ENCODE measurements at regions not wholly inside any gene's neighbourhood (a gene's known extent, or its start where the extent isn't known, plus 50 kb on each side); places are given as distances from the start of the nearest gene placed in this dataset.

DNA sequence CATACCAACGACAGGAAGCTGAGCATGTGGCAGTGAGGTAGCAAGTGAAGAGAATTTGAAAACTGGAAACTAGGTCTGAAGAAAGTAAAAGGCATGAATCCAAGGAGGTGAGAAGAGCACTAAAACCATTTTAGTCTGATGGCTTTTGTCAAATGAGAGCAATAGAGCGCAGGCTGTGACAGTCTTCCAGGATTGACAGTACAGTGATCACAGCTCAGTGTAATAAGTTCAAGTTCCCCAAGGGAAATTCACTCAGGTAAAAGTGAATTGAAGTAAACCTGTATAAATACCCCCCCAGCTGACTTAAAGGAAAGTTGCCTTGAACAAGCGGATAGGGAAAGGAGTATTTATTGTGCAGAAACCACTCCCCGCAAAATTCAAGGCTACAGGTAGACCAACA lies 224.2 kb upstream of the CRBN start:
- Histone ChIP-seq H3K27me3 (ENCODE audit: control insufficient read depth in 3 of 3, insufficient read depth in 3 of 3, low read length in 2 of 3) (no peaks in the 10 kb centered on the region), H3K4me1 (ENCODE audit: control insufficient read depth in 5 of 5, insufficient read depth in 5 of 5, low read length in 5 of 5) (peaks cover 0 to 2% (median 0%) of the 10 kb centered on the region in 5 donors), H3K36me3 (ENCODE audit: control insufficient read depth in 4 of 4, insufficient read depth in 4 of 4, low read length in 4 of 4) (no peaks in the 10 kb centered on the region), H3K27ac (ENCODE audit: low read depth in 1 of 2, low read length in 1 of 2) (no peak overlapping the region), H3K9me3 (ENCODE audit: control insufficient read depth in 4 of 4, insufficient read depth in 3 of 4, low read length in 3 of 4) (peaks cover 0 to 28% (median 6%) of the 10 kb centered on the region in 4 donors), H3K4me3 (no peak overlapping the region), H3K9ac (ENCODE audit: insufficient read depth in 1 of 2, low read length in 2 of 2) (no peak overlapping the region)
- TF ChIP-seq, protein P1, sequence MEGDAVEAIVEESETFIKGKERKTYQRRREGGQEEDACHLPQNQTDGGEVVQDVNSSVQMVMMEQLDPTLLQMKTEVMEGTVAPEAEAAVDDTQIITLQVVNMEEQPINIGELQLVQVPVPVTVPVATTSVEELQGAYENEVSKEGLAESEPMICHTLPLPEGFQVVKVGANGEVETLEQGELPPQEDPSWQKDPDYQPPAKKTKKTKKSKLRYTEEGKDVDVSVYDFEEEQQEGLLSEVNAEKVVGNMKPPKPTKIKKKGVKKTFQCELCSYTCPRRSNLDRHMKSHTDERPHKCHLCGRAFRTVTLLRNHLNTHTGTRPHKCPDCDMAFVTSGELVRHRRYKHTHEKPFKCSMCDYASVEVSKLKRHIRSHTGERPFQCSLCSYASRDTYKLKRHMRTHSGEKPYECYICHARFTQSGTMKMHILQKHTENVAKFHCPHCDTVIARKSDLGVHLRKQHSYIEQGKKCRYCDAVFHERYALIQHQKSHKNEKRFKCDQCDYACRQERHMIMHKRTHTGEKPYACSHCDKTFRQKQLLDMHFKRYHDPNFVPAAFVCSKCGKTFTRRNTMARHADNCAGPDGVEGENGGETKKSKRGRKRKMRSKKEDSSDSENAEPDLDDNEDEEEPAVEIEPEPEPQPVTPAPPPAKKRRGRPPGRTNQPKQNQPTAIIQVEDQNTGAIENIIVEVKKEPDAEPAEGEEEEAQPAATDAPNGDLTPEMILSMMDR (IDR thresholded peaks at IDR 0.05; ENCODE audit: control extremely low read depth, extremely low read depth), result no peak
- DNase-seq, result no peak
- 87 to 90% methylated on average over 4 of the region's 4 CpGs for WGBS, 2 donors
- no peak for ATAC-seq (ENCODE audit: insufficient read depth, low FRiP score)

GRCh38 chr3:3392946-3393345 lies 213.5 kb upstream of the CRBN start:
- DNase-seq (no peak), ATAC-seq (ENCODE audit: insufficient read depth, low FRiP score) (no peak)
- TF ChIP-seq, protein P1 (IDR thresholded peaks at IDR 0.05; ENCODE audit: control extremely low read depth, extremely low read depth), result no peak
- Histone ChIP-seq H3K9me3 (ENCODE audit: control insufficient read depth in 4 of 4, insufficient read depth in 3 of 4, low read length in 3 of 4) (peaks cover 0 to 2% (median under 1%) of the 10 kb centered on the region in 4 donors), H3K9ac (ENCODE audit: insufficient read depth in 1 of 2, low read length in 2 of 2) (no peak overlapping the region), H3K4me1 (ENCODE audit: control insufficient read depth in 5 of 5, insufficient read depth in 5 of 5, low read length in 5 of 5) (no peaks in the 10 kb centered on the region), H3K27ac (ENCODE audit: low read depth in 1 of 2, low read length in 1 of 2) (no peak overlapping the region), H3K36me3 (ENCODE audit: control insufficient read depth in 4 of 4, insufficient read depth in 4 of 4, low read length in 4 of 4) (no peaks in the 10 kb centered on the region), H3K27me3 (ENCODE audit: control insufficient read depth in 3 of 3, insufficient read depth in 3 of 3, low read length in 2 of 3) (no peaks in the 10 kb centered on the region), H3K4me3 (no peak overlapping the region)
- whole genome bisulfite sequencing, 2 donors, result 79 to 95% methylated on average over 1 of the region's 1 CpG

DNA sequence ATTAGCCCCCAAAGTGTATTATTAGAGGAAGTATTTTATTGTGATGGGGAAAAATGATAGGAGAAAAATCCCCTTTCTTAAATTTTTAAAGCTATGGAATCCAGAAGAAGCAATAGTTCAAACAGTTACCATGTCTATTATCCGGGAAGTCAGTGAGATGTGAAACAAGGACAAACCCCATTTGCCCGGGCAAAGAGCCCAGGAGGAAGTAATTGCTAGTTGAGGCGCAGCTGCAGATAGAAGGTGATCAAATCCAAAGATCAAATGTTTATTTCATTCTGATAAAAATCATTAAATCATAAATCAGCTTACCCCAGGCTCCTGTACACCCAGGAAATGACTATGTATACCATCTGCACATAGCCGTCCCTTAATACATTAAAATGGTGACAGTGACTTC lies 204.0 kb upstream of the CRBN start:
- H3K27me3 ChIP-seq (ENCODE audit: control insufficient read depth in 3 of 3, insufficient read depth in 3 of 3, low read length in 2 of 3), result no peaks in the 10 kb centered on the region
- 37 to 54% methylated on average over 4 of the region's 4 CpGs for WGBS, 2 donors
- ATAC-seq (ENCODE audit: insufficient read depth, low FRiP score) (no peak), DNase-seq (no peak)
- H3K9ac ChIP-seq (ENCODE audit: insufficient read depth in 1 of 2, low read length in 2 of 2), result no peak overlapping the region
- no peaks in the 10 kb centered on the region for H3K9me3 ChIP-seq (ENCODE audit: control insufficient read depth in 4 of 4, insufficient read depth in 3 of 4, low read length in 3 of 4)
- no peak overlapping the region for H3K27ac ChIP-seq (ENCODE audit: low read depth in 1 of 2, low read length in 1 of 2)
- no peak overlapping the region for H3K4me3 ChIP-seq
- H3K36me3 ChIP-seq (ENCODE audit: control insufficient read depth in 4 of 4, insufficient read depth in 4 of 4, low read length in 4 of 4), result no peaks in the 10 kb centered on the region
- no peaks in the 10 kb centered on the region for H3K4me1 ChIP-seq (ENCODE audit: control insufficient read depth in 5 of 5, insufficient read depth in 5 of 5, low read length in 5 of 5)
- TF ChIP-seq, protein P1 (IDR thresholded peaks at IDR 0.05; ENCODE audit: control extremely low read depth, extremely low read depth), result no peak

DNA sequence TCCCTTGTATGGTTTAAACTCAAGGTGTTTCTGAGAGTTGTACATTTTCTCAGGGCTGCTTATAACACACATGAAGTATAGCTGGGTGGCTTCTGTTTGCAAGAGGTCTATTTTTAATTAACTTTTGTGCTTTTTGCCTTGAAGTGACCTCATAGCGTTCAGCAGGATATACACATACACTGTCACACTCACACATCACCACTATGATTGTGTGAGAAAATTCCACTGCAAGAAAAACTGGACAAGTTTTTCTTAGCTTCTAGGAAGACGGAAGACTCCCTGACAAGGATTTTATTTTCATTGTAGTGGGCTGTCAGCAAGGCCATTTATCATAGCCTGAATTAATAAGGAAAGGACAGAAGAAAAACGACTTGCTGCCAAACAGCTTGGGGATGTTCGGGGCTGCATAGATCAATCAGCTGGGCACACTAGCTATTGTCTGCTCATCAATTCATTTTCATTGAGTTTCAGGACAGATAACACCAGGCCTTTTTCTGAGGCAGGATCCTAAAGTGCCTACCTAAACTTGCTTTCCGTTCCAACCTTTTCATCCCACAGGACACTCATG lies 192.8 kb upstream of the CRBN start:
- no peak overlapping the region for H3K4me3 ChIP-seq
- no peaks in the 10 kb centered on the region for H3K4me1 ChIP-seq (ENCODE audit: control insufficient read depth in 5 of 5, insufficient read depth in 5 of 5, low read length in 5 of 5)
- ATAC-seq (ENCODE audit: insufficient read depth, low FRiP score) (no peak), DNase-seq (no peak)
- no peak overlapping the region for H3K27ac ChIP-seq (ENCODE audit: low read depth in 1 of 2, low read length in 1 of 2)
- no peaks in the 10 kb centered on the region for H3K36me3 ChIP-seq (ENCODE audit: control insufficient read depth in 4 of 4, insufficient read depth in 4 of 4, low read length in 4 of 4)
- 51 to 77% methylated on average over 5 of the region's 5 CpGs for WGBS, 2 donors
- TF ChIP-seq, protein P1 (IDR thresholded peaks at IDR 0.05; ENCODE audit: control extremely low read depth, extremely low read depth), result no peak
- H3K9ac ChIP-seq (ENCODE audit: insufficient read depth in 1 of 2, low read length in 2 of 2), result no peak overlapping the region
- H3K27me3 ChIP-seq (ENCODE audit: control insufficient read depth in 3 of 3, insufficient read depth in 3 of 3, low read length in 2 of 3), result no peaks in the 10 kb centered on the region
- peaks cover 0 to 4% (median 0%) of the 10 kb centered on the region in 4 donors for H3K9me3 ChIP-seq (ENCODE audit: control insufficient read depth in 4 of 4, insufficient read depth in 3 of 4, low read length in 3 of 4)

Measured in lung (tissue), 11 donors.